ENCODE measurements at regions not wholly inside any gene's neighbourhood (a gene's known extent, or its start where the extent isn't known, plus 50 kb on each side); places are given as distances from the start of the nearest gene placed in this dataset.

- Histone ChIP-seq H3K36me3 (ENCODE audit: control insufficient read depth in 2 of 2, insufficient read depth in 2 of 2, low read length in 1 of 2) (no peaks in the 10 kb centered on the region), H4K20me1 (ENCODE audit: control insufficient read depth, insufficient read depth) (no peaks in the 10 kb centered on the region), H3K27me3 (replicated peaks in 1 of 2; ENCODE audit: control insufficient read depth in 2 of 2, insufficient read depth in 2 of 2, low read length in 1 of 2) (no peaks in the 10 kb centered on the region), H3K4me3 (no peak overlapping the region), H3K79me2 (ENCODE audit: control insufficient read depth, insufficient read depth, low read length) (no peaks in the 10 kb centered on the region), H3K9me3 (replicated peaks; ENCODE audit: control insufficient read depth, insufficient read depth, low read length) (peaks cover 12% of the 10 kb centered on the region; the same call in 2 of the 3 replicates), H3K4me1 (ENCODE audit: control insufficient read depth, insufficient read depth, low read length) (peaks cover 28% of the 10 kb centered on the region), H2AFZ (ENCODE audit: control insufficient read depth, low read depth, low read length) (no peak overlapping the region), H3K9ac (ENCODE audit: control insufficient read depth, insufficient read depth, low read length) (no peak overlapping the region), H3K27ac (ENCODE audit: control insufficient read depth, insufficient read depth) (no peak overlapping the region), H3K4me2 (ENCODE audit: control insufficient read depth, insufficient read depth) (no peak overlapping the region)
- ATAC-seq: no peak
- SMC1A ChIA-PET (ENCODE audit: uncharacterized antibody, unreplicated experiment): interaction anchor here (0.5 to 6.6 kb wide), 9 partner anchors 9 to 928 kb away, joined by 3 to 86 read pairs (median 4); no protein-coding TSS in a partner anchor
- intact Hi-C loops (cut with micrococcal nuclease; ENCODE audit: unreplicated experiment): no loop called here
- CTCF ChIA-PET: interaction anchor here (0.7 to 1.5 kb wide), 5 partner anchors 9 to 70 kb away, joined by 3 to 4 read pairs (median 3); no protein-coding TSS in a partner anchor
- DNase-seq (ENCODE audit: low read depth, low spot score): no peak
- BruUV-seq (replicated peaks): no TSS peak
- in situ Hi-C loops (cut with MboI): no loop called here
- no peak for FAIRE-seq
- POLR2A ChIA-PET: interaction anchor here (2.4 kb wide), 1 partner anchor 9 kb away, joined by 11 read pairs; no protein-coding TSS in a partner anchor
- RAD21 ChIA-PET (ENCODE audit: unreplicated experiment): interaction anchor here (1.1 to 1.5 kb wide), 3 partner anchors 9 to 63 kb away, joined by 3 to 4 read pairs (median 3); no protein-coding TSS in a partner anchor
- 99% methylated on average over 5 of the region's 5 CpGs for WGBS (ENCODE audit: insufficient coverage, insufficient replicate concordance, low lambda C conversion rate, missing lambda C conversion rate)
- TF ChIP-seq IKZF1 (conservative IDR thresholded peaks at IDR 0.05) (no peak), IKZF2 (IDR thresholded peaks at IDR 0.05) (no peak), NBN (IDR thresholded peaks at IDR 0.05) (no peak), PKNOX1 (IDR thresholded peaks at IDR 0.05) (no peak), REST (IDR thresholded peaks at IDR 0.05; ENCODE audit: low read depth, low read length) (no peak), RFX5 (IDR thresholded peaks at IDR 0.05; ENCODE audit: low read depth, low read length) (no peak), SMARCA5 (IDR thresholded peaks at IDR 0.05) (no peak), GATAD2B (conservative IDR thresholded peaks at IDR 0.05; ENCODE audit: low read depth) (no peak), CREM (IDR thresholded peaks at IDR 0.05; ENCODE audit: low read depth) (no peak), IRF5 (IDR thresholded peaks at IDR 0.05; ENCODE audit: borderline replicate concordance) (no peak), BMI1 (IDR thresholded peaks at IDR 0.05; ENCODE audit: borderline replicate concordance) (no peak), HCFC1 (IDR thresholded peaks at IDR 0.05; ENCODE audit: low read length) (no peak), SKIL (IDR thresholded peaks at IDR 0.05; ENCODE audit: low read depth, poor library complexity, severe bottlenecking) (no peak), MXI1 (IDR thresholded peaks at IDR 0.05; ENCODE audit: low read depth, low read length) (no peak), MYC (IDR thresholded peaks at IDR 0.05; ENCODE audit: insufficient read depth, insufficient read length, insufficient replicate concordance, low read length, severe bottlenecking) (no peak), MEF2B (IDR thresholded peaks at IDR 0.05; ENCODE audit: partially characterized antibody, poor library complexity, severe bottlenecking) (no peak)
Observed at GRCh38 chr7:41879403-41879802, 176.5 kb upstream of the INHBA start.
